Breast epithelium (tissue), 3 donors: ENCODE measurements at regions not wholly inside any gene's neighbourhood (a gene's known extent, or its start where the extent isn't known, plus 50 kb on each side); places are given as distances from the start of the nearest gene placed in this dataset.

Experiments used
- CTCF ChIP-seq, 3 donors: fragments of 450-650 bp; IDR thresholded peaks; one replicate each; pipeline ENCODE4 v1.5.1; 2016 to 2017; ENCODE audit warnings: antibody characterized with exemption in 3 of 3, mild to moderate bottlenecking in 3 of 3, moderate library complexity in 3 of 3
- POLR2A ChIP-seq: fragments of 450-650 bp; IDR thresholded peaks from one replicate; pipeline ENCODE4 v1.6.1; 2016; ENCODE audit warnings: antibody characterized with exemption, mild to moderate bottlenecking, moderate library complexity
- POLR2AphosphoS5 ChIP-seq, 3 donors: sonication (generic); formaldehyde crosslinking; IDR thresholded peaks; one replicate each; pipeline ENCODE4 v1.6.1; 2017; ENCODE audit warnings: antibody characterized with exemption in 3 of 3

GRCh38 chr20:39799366-39799965 lies 837.3 kb downstream of the DHX35 start:
- TF ChIP-seq CTCF (IDR thresholded peaks at IDR 0.05): no peak
- TF ChIP-seq POLR2A: no peak
- TF ChIP-seq POLR2AphosphoS5 (IDR thresholded peaks at IDR 0.05): no peak
